ENCODE measurements at regions not wholly inside any gene's neighbourhood (a gene's known extent, or its start where the extent isn't known, plus 50 kb on each side); places are given as distances from the start of the nearest gene placed in this dataset.

- Histone ChIP-seq H3K27me3 (ENCODE audit: insufficient read depth in 3 of 3, low read length in 2 of 3) (peaks cover 0 to 22% (median 3%) of the 10 kb centered on the region in 3 donors), H3K36me3 (ENCODE audit: insufficient read depth in 1 of 2, low read depth in 1 of 2) (no peaks in the 10 kb centered on the region), H3K27ac (no peak overlapping the region), H3K4me3 (no peak overlapping the region), H3K9me3 (no peaks in the 10 kb centered on the region), H3K4me1 (no peaks in the 10 kb centered on the region)
- no peak for DNase-seq
- 40 to 45% (median 45%) methylated on average over 7 of the region's 7 CpGs for WGBS, 3 donors
- intact Hi-C loops (cut with DNase I) = no loop called here
- TF ChIP-seq CTCF (IDR thresholded peaks at IDR 0.05) = no peak
- no peak for ATAC-seq
Observed at GRCh38 chr2:11071211-11071610, 84.1 kb upstream of the SLC66A3 start.

DNA sequence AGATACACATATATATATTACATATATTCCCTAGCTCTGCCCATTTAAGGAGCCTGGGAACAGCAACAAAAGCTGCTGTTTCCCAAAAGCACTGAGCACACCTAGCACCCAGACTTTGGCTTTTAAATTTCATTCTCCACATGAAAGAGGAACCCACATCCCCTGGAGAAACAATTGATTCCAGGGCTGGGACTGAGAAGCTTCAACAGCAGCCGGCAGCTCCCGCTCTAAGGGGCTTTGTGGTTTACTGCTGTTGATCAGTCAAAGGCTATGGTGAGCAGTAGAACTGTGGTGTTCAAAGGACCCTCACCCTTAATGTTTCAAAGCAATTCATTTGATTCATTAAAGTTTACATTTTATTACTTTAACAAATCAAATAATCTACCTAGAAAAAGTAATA, 83.3 kb upstream of the SLC66A3 start:
- no peak for TF ChIP-seq CTCF (IDR thresholded peaks at IDR 0.05)
- Histone ChIP-seq H3K9me3 (no peaks in the 10 kb centered on the region), H3K36me3 (ENCODE audit: insufficient read depth in 1 of 2, low read depth in 1 of 2) (no peaks in the 10 kb centered on the region), H3K4me1 (no peaks in the 10 kb centered on the region), H3K27me3 (ENCODE audit: insufficient read depth in 3 of 3, low read length in 2 of 3) (peaks cover 0 to 22% (median 3%) of the 10 kb centered on the region in 3 donors), H3K4me3 (no peak overlapping the region), H3K27ac (no peak overlapping the region)
- DNase-seq = no peak
- no peak for ATAC-seq
- WGBS, 3 donors = 83 to 88% (median 83%) methylated on average over 2 of the region's 2 CpGs
- intact Hi-C loops (cut with DNase I) = no loop called here

- H3K4me3 ChIP-seq = no peak overlapping the region
- no peak overlapping the region for H3K27ac ChIP-seq
- H3K27me3 ChIP-seq (ENCODE audit: insufficient read depth in 3 of 3, low read length in 2 of 3) = peaks cover 0 to 22% (median 3%) of the 10 kb centered on the region in 3 donors
- no peaks in the 10 kb centered on the region for H3K36me3 ChIP-seq (ENCODE audit: insufficient read depth in 1 of 2, low read depth in 1 of 2)
- 61 to 69% (median 67%) methylated on average over 6 of the region's 6 CpGs for WGBS, 3 donors
- ATAC-seq = no peak
- no peaks in the 10 kb centered on the region for H3K4me1 ChIP-seq
- TF ChIP-seq CTCF (IDR thresholded peaks at IDR 0.05) = no peak
- DNase-seq = no peak
- no peaks in the 10 kb centered on the region for H3K9me3 ChIP-seq
- intact Hi-C loops (cut with DNase I) = no loop called here
Observed at GRCh38 chr2:11072550-11072949, 82.7 kb upstream of the SLC66A3 start.

GRCh38 chr2:11073251-11073650, 82.0 kb upstream of the SLC66A3 start:
- peaks cover 0 to 22% (median 3%) of the 10 kb centered on the region in 3 donors for H3K27me3 ChIP-seq (ENCODE audit: insufficient read depth in 3 of 3, low read length in 2 of 3)
- H3K9me3 ChIP-seq = no peaks in the 10 kb centered on the region
- H3K36me3 ChIP-seq (ENCODE audit: insufficient read depth in 1 of 2, low read depth in 1 of 2) = no peaks in the 10 kb centered on the region
- no peak overlapping the region for H3K27ac ChIP-seq
- WGBS, 3 donors = 25 to 34% (median 30%) methylated on average over 10 of the region's 10 CpGs
- DNase-seq = no peak
- intact Hi-C loops (cut with DNase I) = no loop called here
- TF ChIP-seq CTCF (IDR thresholded peaks at IDR 0.05) = no peak
- H3K4me1 ChIP-seq = no peaks in the 10 kb centered on the region
- peak in 1 of 4 donors; percentile 50 for ATAC-seq
- H3K4me3 ChIP-seq = no peak overlapping the region

GRCh38 chr2:11073776-11074175, 81.5 kb upstream of the SLC66A3 start:
- Histone ChIP-seq H3K27me3 (ENCODE audit: insufficient read depth in 3 of 3, low read length in 2 of 3) (peaks cover 0 to 22% (median 3%) of the 10 kb centered on the region in 3 donors), H3K4me3 (no peak overlapping the region), H3K4me1 (no peaks in the 10 kb centered on the region), H3K36me3 (ENCODE audit: insufficient read depth in 1 of 2, low read depth in 1 of 2) (no peaks in the 10 kb centered on the region), H3K9me3 (no peaks in the 10 kb centered on the region), H3K27ac (no peak overlapping the region)
- ATAC-seq (no peak), DNase-seq (no peak)
- no peak for TF ChIP-seq CTCF (IDR thresholded peaks at IDR 0.05)
- intact Hi-C loops (cut with DNase I) = no loop called here
- 57 to 65% (median 64%) methylated on average over 7 of the region's 7 CpGs for WGBS, 3 donors

Data from psoas muscle (tissue), 7 donors.